HG02623 (cell line): ENCODE measurements at regions not wholly inside any gene's neighbourhood (a gene's known extent, or its start where the extent isn't known, plus 50 kb on each side); places are given as distances from the start of the nearest gene placed in this dataset.
A peak's percentile ranks its signal among the peaks of the same experiment; 100 is the strongest.

Experiments used
- ATAC-seq: cut with Tn5 transposase; IDR thresholded peaks from one replicate; pipeline ENCODE4 v1.9.1; 2021; ENCODE audit warnings: moderate library complexity; ENCODE audit not compliant: unreplicated experiment

DNA sequence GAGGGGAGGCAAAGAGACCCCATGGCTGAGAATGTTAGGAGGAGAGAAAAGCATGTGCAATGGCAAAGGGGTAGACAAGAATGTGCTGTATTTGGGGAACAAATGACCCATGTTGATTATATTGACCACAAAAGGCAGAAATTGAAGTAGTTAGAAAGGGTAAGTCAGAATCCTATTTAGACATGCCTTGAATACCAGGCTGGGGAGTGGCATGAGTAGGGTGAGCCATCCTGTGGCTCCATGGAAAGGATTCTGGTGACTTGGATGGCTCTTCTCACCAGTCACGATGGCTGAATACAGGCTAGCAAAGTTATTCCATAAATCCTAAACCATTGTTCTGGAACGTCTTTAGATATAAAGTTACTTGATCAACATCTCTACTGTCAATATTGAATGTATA, 73.4 kb upstream of the MEF2C start:
- ATAC-seq, result no peak

DNA sequence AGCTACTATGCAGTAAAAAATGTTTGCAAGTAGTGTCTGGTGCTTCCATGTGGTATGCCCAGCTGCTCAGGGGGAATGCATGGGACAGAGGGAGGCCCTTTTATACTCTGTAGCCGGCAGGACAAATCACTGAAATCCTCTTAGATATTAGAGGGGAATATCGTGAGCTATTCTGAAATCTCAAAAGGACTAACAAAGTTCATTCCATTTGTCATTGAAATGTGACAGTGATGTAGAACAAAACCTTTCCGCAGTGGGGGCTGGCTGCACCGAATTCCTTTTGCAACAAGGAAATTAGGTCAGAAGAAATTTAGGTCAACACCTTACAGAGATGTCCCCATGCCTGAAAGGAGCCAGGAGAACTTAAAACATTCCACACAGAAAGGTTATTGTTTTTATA, 72.4 kb upstream of the MEF2C start:
- ATAC-seq, result no peak

DNA sequence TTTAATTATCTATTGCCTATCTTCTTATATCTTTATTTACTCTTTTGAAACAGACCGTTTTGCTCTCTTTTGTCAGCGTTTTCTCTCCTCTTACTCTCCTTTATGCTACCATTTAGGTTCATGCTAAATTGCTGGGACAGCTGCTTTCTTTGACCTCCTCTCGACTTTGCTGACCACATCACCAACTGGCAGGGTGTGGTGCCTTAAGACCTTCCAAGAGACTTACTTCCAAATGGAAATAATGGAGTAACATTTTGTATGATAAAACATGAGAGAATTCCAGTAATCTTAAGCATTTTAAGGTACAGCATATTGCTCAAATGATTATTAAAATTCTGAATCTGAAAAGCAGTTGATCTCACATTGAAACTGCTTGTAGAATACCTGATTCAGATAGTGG, 71.5 kb upstream of the MEF2C start:
- ATAC-seq, result no peak

DNA sequence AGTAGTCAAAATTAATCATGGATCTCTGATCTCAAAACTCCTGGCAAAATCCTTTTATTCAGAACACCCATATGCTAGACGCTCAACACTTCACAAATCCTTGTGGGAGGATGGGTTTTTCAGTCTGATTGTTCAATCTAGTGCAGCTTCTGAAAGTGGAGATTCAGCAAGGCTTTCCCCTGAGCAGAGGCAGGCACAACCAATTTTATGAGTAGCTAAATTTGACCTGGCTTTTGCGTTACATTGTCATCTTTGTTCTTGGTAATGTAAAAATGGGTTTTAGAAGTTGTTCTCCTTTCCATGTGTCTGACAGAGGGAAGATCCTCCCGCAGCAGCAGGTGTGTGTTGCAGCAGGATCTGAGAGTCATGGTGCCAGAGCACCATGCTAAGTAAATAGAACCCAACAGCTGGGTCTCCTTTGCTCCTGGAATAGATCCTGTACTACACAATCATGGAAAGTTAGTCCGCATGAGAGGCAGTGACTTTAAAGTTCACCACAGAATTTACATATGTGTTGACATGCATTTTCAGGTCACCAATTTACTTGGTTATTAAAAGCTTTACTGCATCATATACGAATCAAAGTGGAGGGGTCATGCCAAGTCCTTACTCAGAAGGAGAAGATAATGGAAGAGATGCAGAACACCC, 70.1 kb upstream of the MEF2C start:
- no peak for ATAC-seq

DNA sequence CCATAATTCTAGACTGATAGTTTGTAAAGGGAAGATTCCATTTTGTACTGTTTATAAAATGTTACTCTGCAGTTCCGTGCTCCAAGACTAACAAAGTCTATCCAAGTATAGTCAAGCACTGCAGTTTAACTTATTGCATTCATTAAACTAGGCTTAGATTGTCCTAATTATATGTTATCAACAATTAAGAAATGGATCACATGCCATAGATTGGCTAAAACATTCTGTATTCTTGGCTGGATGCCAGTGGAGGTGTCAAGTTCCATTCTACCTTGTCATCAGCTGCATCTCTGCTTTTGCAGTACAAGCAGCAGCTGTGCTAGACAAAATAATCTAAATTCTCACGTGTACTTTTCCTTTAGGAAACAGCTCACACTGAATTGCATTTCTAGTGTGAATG, 69.4 kb upstream of the MEF2C start:
- no peak for ATAC-seq

DNA sequence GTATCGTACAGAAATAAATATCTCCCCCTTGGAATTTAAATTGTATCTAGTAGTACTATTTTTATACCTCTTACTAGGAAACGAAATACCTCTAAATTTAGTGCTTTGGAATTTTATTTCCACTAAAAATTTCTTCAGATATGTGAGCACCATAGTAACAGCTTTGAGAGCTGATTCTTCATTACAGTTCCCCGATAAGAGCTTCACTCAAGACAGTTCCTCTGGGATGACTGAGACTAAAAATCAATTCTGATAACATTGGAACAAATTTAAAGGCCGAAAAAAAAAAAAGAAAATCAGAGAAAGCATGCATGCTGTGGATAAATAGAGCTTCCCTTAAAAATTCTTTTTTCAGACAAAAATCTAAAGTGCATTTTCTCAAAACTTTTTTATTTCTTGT, 68.5 kb upstream of the MEF2C start:
- no peak for ATAC-seq

DNA sequence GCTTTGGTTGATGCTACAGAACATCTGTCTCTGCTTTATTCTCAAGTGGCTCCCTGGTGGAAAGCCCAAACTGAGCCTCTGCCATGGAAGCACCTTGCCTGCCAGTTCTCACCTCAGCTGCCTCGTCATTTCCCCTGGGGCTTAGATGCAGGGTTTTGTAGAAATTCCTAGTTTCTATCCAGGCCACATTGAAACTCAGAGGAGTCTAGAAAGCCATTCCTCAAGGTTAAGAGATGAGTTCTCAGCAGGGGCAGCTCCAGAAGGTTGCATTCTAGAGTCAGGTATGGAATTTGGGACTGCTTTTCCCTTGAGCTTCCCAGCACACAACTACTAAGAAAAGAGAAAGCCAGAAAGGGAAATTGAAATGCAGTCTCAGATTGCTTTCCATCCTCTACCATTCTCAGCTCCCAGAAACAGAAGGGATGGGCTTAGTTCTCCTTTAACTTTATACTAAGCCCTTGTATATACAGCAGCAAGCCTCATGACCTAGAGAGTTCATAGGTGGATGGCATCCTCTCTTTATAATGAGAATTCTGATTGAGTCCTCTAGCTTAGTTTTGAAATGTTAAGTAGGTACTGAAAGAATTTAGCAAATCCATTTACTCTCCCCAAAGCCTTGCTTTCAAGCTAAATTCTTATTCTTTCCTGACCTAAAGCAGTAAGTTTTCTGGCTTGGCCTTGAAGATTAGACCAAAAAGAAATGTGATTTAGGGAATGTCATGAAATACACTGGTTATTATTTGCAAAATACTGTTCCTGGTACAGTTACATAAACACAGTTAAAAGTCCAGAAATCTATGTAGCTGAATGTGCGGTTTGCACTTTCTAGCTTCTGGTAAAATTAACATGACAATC, 66.0 kb upstream of the MEF2C start:
- ATAC-seq, result no peak

DNA sequence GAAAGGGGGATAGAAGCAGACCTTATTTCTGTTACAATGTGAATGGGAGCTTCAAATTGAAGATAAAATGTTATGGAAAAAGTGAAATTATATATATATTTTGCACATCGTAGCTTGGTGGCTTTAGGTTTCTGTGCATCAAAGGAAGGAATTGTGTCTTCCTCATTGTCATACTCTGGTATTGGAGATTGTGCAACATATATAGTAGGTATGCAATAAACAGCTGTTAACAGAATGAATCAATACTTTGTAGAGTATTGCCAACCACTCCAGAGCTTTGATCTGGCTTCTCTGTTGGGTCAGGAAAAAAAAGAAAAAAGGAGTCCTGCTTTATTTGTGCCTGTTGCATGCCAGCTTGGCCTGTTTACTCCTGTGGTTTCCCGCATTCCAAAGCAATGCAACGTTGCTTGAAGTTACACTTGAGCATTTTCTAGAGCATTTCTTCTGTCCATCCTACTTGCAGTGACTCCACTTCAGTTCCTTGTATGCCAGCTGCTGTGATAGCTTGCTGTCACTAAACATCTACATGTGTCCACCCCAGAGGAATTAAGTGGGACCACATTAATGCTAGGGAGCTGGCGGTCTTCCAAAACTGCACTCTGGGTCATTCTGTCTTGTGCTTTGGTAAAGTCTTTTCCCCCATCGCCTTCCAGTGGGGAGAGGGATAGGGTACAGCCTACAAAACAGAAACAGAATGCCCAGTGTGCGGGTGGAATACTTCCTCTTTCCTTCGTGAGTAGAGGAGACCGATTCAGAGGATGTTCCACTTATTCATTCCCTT, 62.0 kb upstream of the MEF2C start:
- no peak for ATAC-seq

DNA sequence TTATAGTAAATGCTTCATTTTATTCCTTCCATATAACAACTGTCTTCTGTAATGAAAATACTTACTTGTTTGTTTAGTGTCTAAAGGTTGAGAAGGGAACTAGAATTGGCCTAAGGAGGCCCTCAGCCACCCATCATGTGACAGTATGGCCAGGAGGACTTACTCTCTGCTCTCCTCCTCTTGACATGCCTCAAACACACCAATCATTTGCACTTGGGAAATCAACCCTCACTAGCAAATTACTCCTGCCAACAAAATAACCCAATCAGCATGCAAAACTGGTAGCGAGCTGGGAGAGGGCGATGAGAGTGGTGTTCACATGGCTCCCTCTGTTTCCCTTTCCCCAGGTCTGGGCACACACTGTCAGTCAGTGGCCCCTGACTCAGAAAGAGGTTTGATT, 58.6 kb upstream of the MEF2C start:
- no peak for ATAC-seq

DNA sequence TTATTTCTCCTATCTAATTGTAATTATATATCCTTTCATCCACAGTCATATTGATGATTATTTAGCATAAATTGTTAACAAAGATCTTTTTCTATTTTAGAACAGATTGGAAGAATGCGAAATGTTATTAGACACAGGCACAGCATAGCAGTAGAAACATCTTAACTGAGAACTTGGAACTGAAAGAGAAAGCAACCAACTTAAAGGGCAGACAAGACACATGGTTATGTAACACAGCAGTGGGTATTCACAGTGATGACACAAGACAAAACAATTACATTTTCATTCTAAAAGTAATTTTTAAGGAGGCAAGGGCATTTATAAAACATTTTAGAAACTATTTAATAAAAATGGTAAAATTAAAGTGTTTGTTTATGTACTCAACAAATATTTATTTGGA, 57.7 kb upstream of the MEF2C start:
- peak; percentile 91 for ATAC-seq

DNA sequence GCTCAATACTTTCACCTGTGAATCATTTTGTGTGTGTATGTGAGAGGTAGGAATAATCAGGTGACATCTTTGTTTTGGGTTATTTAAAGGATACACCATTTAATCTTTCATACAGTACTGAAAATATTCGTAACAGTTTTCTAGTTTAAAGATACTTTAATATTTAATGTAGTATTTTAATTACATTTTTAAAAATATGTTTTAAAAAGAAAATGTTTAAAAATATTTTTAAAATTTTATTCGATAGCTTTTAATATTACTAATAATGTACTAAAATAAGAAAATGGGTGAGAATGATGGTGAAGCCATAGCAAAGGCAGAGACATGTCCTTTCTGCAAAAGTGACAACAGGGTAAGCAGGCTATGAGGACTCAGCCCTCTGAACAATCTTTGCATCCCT, 56.3 kb upstream of the MEF2C start:
- no peak for ATAC-seq

DNA sequence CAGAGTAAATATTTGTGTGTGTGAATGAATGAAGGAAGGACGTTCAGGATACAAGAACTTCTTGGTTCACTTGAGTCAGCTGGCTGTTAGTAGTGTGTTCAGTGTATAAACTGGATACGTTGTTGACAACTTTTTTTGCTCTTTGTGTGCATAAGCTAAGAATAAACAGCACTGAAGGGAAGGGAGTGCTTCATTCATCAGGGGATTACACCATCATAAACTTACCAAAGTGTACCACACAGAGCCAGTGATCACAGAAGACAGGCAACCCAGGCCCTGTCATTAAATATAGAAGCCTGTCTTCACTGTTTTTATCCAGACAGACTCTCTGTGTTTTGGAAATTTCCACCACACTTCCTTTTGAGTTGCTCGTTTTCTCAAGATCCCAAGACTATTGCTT, 55.5 kb upstream of the MEF2C start:
- ATAC-seq, result no peak

DNA sequence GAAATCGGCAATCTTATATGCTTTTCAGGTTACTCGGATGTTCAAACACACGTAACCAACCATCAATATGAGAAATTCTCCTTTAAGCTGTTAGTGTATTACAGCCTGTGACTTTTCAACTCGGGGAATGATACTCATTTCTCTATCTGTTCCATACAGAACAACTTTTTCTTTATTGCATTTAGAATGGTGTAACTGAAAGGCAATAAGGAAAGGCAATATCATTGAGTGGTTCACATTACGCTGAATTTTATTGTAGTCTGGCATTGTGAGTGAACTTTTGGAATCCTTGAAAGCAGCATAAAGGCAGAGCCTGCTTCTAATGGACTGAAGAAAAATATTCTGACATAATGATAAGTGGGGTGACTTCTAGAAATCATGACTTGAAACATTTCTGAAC, 54.4 kb upstream of the MEF2C start:
- ATAC-seq, result no peak

DNA sequence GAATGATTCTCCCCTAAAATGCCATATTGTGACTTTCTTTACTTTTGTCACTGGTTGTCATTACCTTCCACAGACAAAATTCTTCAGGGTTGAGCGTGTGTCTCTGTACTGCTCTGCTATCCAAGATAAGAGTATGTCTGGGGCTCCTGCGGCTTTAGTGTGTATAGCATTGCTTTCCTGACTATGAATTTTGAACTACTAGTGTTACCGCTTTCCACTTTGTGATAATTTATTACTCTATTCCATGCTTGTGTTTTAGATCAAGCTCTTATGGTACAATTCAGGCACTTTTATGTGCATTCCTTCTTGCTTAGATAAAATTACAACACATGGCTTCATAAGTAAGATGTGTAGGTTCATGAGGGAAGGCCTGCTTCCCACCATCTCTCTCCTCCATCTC, 51.5 kb upstream of the MEF2C start:
- no peak for ATAC-seq
